HEK293T (cell line): ENCODE measurements at regions not wholly inside any gene's neighbourhood (a gene's known extent, or its start where the extent isn't known, plus 50 kb on each side); places are given as distances from the start of the nearest gene placed in this dataset.
"Not testable (repeated sequence)": the region's sequence is repeated elsewhere in the genome, so short reads cannot be mapped to it uniquely, and the experiment has no call there.

Source experiments
- ARNT ChIP-seq: fragments of 450-650 bp; IDR thresholded peaks from 2 replicates; pipeline ENCODE4 v1.6.1; 2017; ENCODE audit warnings: mild to moderate bottlenecking
- CTBP1 ChIP-seq: fragments of 450-650 bp; IDR thresholded peaks from 2 replicates; pipeline ENCODE4 v1.6.1; 2016; ENCODE audit warnings: borderline replicate concordance
- FOXM1 ChIP-seq: fragments of 450-650 bp; IDR thresholded peaks from 2 replicates; pipeline ENCODE4 v1.6.1; 2017; ENCODE audit warnings: mild to moderate bottlenecking, borderline replicate concordance
- HDGF ChIP-seq: fragments of 450-650 bp; IDR thresholded peaks from 2 replicates; pipeline ENCODE4 v1.6.1; 2017; ENCODE audit warnings: antibody characterized with exemption, borderline replicate concordance
- NFRKB ChIP-seq: fragments of 450-650 bp; IDR thresholded peaks from 2 replicates; pipeline ENCODE4 v1.6.1; 2016; ENCODE audit warnings: mild to moderate bottlenecking, moderate library complexity
- SP1 ChIP-seq: fragments of 450-650 bp; IDR thresholded peaks from 2 replicates; pipeline ENCODE4 v1.6.1; 2017
- SUZ12 ChIP-seq: fragments of 450-650 bp; IDR thresholded peaks from 2 replicates; pipeline ENCODE4 v1.6.1; 2016; ENCODE audit warnings: mild to moderate bottlenecking
- ZNF384 ChIP-seq: fragments of 450-650 bp; IDR thresholded peaks from 2 replicates; pipeline ENCODE4 v1.6.1; 2016

- TF ChIP-seq ARNT, HDGF, SP1, NFRKB, FOXM1, ZNF384, CTBP1, SUZ12: not testable (repeated sequence)
Observed at GRCh38 chr1:60913708-60914107, 168.7 kb upstream of the NFIA start.
